SIG-M5 treated with dmso at 0.1 percent for 504 hours (cell line): ENCODE measurements at regions not wholly inside any gene's neighbourhood (a gene's known extent, or its start where the extent isn't known, plus 50 kb on each side); places are given as distances from the start of the nearest gene placed in this dataset.
"Not testable (repeated sequence)": the region's sequence is repeated elsewhere in the genome, so short reads cannot be mapped to it uniquely, and the experiment has no call there.

ENCODE experiments used
- DNase-seq: peaks from one replicate; lab custom pipeline; 2025; ENCODE audit not compliant: unreplicated experiment; lab: John Stamatoyannopoulos, UW

- DNase-seq, result not testable (repeated sequence)
These were observed 311.2 kb upstream of the SOX4 start for GRCh38 chr6:21282360-21282759.

- no peak for DNase-seq
These were observed 309.4 kb upstream of the SOX4 start for GRCh38 chr6:21284166-21284565.

DNA sequence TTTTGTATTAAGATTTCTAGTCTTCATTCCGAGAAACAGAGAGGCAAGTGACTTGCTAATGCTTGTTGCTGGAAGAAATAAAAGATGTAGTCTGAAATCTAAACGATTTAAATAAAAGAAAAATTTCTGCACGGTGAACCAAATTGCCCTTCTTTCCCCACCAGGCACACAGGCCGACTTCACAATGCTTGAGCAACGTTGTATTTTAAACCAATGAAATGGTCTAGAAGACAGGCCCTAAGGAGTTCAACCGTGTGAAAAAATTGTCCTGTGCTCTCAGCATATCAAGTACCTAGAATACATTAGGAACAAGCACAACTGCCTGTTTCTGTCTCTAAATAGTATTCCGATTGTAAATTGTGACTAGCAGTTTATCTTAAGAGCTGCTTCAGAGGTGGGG lies 308.8 kb upstream of the SOX4 start:
- DNase-seq, result no peak

DNA sequence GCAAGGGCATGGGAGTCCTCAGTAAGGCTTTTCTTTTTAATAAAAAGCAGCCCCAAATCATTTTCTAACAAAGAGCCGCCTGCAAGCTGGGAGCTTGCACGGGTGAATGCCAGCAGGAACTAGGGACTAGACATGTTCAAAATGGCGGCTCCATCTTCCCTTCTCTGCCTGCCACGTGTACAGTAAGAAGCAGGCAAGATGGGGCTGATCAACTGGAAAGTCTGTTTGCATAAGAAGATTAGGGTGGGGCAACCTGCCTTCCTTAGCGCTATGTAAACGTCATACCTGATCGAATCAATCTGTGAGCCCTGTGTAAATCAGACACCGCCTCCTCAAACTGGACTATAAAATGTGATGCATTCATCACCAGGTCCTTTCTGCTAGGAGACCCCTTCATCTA lies 299.4 kb upstream of the SOX4 start:
- DNase-seq, result no peak

- no peak for DNase-seq
These were observed 297.9 kb upstream of the SOX4 start for GRCh38 chr6:21295506-21296240.

GRCh38 chr6:21297665-21298064 lies 295.9 kb upstream of the SOX4 start:
- no peak for DNase-seq

GRCh38 chr6:21299216-21299615 lies 294.3 kb upstream of the SOX4 start:
- DNase-seq, result no peak

DNA sequence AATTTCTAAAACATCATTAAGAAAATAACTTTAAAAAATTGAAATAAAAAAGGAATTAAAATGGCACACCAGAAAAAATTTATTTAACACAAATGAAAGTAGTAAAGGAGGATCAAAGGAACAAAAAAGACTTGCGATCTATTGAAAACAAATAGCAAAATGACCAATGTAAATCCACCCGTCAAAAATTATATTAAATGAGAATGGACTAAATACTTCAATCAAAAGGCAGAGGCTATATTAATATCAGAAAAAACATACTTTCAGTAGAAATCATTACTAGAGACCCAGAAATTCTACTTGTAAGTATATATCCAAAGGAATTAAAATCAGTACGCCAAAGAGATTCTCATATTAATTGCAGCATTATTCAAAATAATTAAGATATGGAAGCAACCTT lies 293.1 kb upstream of the SOX4 start:
- no peak for DNase-seq

GRCh38 chr6:21305893-21306332 lies 287.6 kb upstream of the SOX4 start:
- DNase-seq, result peak; percentile 72

DNA sequence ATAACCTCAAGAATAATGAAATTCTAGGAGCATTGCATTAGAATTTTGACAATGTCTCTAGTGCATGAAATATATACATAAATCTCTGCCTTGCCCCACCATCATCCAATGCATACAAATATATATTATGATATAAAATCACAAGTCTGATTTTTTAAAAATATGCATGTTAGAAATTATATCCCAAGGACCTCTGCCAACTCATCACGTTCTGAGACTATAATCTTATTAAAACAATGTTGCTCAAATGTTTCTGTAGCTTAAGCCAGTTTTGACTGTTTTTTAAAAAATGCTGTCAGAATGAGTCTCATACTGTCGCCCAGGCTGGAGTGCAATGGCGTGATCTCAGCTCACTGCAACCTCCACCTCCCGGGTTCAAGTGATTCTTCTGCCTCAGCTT lies 287.0 kb upstream of the SOX4 start:
- no peak for DNase-seq

DNA sequence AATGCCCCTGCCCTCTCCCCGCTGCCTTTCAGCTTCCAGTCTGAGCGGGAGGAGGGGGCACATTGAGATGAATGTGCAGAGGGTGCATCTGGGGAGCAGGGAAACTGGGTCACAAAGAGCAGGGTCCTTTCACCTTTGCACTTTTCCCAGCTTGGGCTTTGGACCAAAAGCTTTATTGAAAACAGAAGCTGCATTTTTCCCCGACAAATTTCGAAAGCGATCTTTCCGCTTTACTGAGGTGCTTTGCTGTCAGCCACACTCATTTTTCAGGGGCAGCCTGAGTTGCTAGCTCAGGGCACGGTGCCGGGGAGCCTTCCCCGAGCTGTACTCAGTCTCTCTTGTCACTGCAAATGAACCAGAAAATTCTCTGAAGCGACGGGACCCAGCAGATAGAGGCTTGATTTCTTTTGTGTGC lies 283.7 kb upstream of the SOX4 start:
- DNase-seq, result no peak

- DNase-seq, result no peak
These were observed 282.9 kb upstream of the SOX4 start for GRCh38 chr6:21310568-21311140.

GRCh38 chr6:21312118-21312517 lies 281.4 kb upstream of the SOX4 start:
- no peak for DNase-seq

- no peak for DNase-seq
These were observed 275.9 kb upstream of the SOX4 start for GRCh38 chr6:21317642-21318041.

DNA sequence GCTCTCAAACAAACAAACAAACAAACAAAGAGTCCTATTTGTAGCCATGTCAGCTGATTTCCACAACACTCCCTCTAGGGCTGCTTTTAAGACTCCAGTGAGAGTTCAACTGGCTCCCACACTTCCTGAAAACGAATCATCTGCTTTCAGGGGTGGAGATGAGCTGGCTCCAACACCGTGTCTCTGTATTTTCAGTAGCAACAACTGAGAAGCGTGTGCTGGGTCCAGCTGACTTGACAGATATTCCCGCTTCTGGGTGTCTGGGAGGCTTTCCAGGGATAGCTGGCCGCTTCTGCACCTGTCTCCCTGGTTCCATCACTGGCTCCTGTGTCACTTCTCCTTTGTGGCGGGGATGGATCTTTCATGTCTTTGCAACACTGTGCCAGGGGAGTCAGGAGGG lies 272.5 kb upstream of the SOX4 start:
- no peak for DNase-seq

- no peak for DNase-seq
These were observed 272.0 kb upstream of the SOX4 start for GRCh38 chr6:21321531-21321930.

- DNase-seq, result no peak
These were observed 270.0 kb upstream of the SOX4 start for GRCh38 chr6:21323577-21323976.

DNA sequence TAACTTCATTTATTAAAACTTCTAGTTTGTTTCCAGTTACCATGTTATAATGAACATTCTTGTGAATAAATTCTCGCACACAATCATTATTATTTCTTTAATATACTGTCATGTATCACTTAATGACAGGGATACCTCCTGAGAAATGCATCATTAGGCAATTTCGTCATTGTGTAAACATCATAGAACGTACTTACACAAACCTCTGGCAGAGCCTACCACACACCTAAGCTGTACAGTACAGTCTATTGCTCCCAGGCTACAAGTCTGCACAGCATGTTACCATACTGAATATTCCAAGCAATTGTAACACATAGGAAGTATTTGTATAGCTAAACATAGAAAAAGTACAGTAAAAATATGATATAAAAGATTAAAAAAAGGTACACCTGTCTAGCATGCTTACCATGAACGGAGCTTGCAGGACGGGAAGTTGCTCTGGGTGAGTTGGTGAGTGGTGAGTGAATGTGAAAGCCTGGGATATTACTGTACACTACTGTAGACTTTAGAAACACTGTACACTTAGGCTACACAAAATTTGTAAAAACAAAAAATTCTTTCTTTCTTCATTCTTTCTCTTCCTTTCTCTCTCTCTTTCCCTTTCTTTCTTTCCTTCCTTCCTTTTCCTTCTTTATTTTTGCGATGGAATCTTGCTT lies 268.2 kb upstream of the SOX4 start:
- no peak for DNase-seq

GRCh38 chr6:21327326-21328112 lies 266.0 kb upstream of the SOX4 start:
- no peak for DNase-seq

- no peak for DNase-seq
These were observed 262.3 kb upstream of the SOX4 start for GRCh38 chr6:21331235-21331634.

DNA sequence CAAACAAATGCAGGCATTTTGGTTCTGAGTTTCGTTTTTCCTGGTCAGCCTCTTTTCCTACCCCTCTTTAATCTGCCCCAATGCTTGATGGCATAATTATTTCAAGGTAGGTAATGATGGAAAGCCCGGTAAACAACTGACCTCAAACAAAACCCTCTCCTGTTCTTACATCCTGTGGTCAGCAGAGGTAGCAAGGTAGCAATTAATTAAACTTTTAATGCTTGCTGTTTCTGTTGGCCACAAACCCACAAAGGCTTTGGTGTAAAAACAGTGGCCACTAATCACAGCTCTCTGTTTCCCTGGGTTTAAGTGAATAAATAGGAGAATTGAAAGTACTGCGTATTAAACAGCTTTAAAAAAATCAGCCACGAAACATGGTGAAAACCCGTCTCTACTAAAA lies 261.5 kb upstream of the SOX4 start:
- DNase-seq, result no peak

- no peak for DNase-seq
These were observed 260.9 kb upstream of the SOX4 start for GRCh38 chr6:21332660-21333059.
